ENCODE measurements at regions not wholly inside any gene's neighbourhood (a gene's known extent, or its start where the extent isn't known, plus 50 kb on each side); places are given as distances from the start of the nearest gene placed in this dataset.

GRCh38 chr5:164170814-164171213 lies 665.4 kb downstream of the MAT2B start:
- H3K9me3 ChIP-seq (ENCODE audit: low read length): no peaks in the 10 kb centered on the region
- H3K79me2 ChIP-seq (replicated peaks; ENCODE audit: insufficient read depth, low read length): no peaks in the 10 kb centered on the region
- H3K27me3 ChIP-seq (ENCODE audit: insufficient read depth, low read depth, low read length): no peaks in the 10 kb centered on the region
- no peak overlapping the region for H3K4me3 ChIP-seq (ENCODE audit: low read length)
- no peak overlapping the region for H2AFZ ChIP-seq (ENCODE audit: low read depth, low read length)
- H4K20me1 ChIP-seq (ENCODE audit: insufficient read depth): no peaks in the 10 kb centered on the region
- H3F3A ChIP-seq (ENCODE audit: insufficient read depth, low read length, poor library complexity, severe bottlenecking): no peaks in the 10 kb centered on the region
- TF ChIP-seq RAD21 (conservative IDR thresholded peaks at IDR 0.05): no peak
- TF ChIP-seq TAF1 (IDR thresholded peaks at IDR 0.05; ENCODE audit: low read depth): no peak
- TF ChIP-seq REST (IDR thresholded peaks at IDR 0.05; ENCODE audit: borderline replicate concordance): no peak
- TF ChIP-seq EZH2 (IDR thresholded peaks at IDR 0.05; ENCODE audit: borderline replicate concordance, insufficient read depth, low read length, poor library complexity, severe bottlenecking): no peak
- TF ChIP-seq SMC3 (conservative IDR thresholded peaks at IDR 0.05; ENCODE audit: poor library complexity): no peak
- no peak for TF ChIP-seq MXI1 (conservative IDR thresholded peaks at IDR 0.05; ENCODE audit: poor library complexity, severe bottlenecking)
- H3K9ac ChIP-seq (ENCODE audit: low read length): no peak overlapping the region
- no peaks in the 10 kb centered on the region for H3K36me3 ChIP-seq (ENCODE audit: insufficient read depth, low read length)
- H3K27ac ChIP-seq (ENCODE audit: low read length): no peak overlapping the region
- no peaks in the 10 kb centered on the region for H3K9me2 ChIP-seq (ENCODE audit: insufficient read depth, low read length)
- no peak overlapping the region for H3K4me2 ChIP-seq (ENCODE audit: low read length)

- H3K9me3 ChIP-seq (ENCODE audit: low read length): no peaks in the 10 kb centered on the region
- H3K27ac ChIP-seq (ENCODE audit: low read length): no peak overlapping the region
- H3K79me2 ChIP-seq (replicated peaks; ENCODE audit: insufficient read depth, low read length): no peaks in the 10 kb centered on the region
- H3F3A ChIP-seq (ENCODE audit: insufficient read depth, low read length, poor library complexity, severe bottlenecking): no peaks in the 10 kb centered on the region
- no peak overlapping the region for H2AFZ ChIP-seq (ENCODE audit: low read depth, low read length)
- no peak overlapping the region for H3K4me3 ChIP-seq (ENCODE audit: low read length)
- H3K36me3 ChIP-seq (ENCODE audit: insufficient read depth, low read length): no peaks in the 10 kb centered on the region
- H3K4me2 ChIP-seq (ENCODE audit: low read length): no peak overlapping the region
- no peaks in the 10 kb centered on the region for H3K27me3 ChIP-seq (ENCODE audit: insufficient read depth, low read depth, low read length)
- H3K9ac ChIP-seq (ENCODE audit: low read length): no peak overlapping the region
- no peaks in the 10 kb centered on the region for H4K20me1 ChIP-seq (ENCODE audit: insufficient read depth)
- TF ChIP-seq RAD21 (conservative IDR thresholded peaks at IDR 0.05) (no peak), EZH2 (IDR thresholded peaks at IDR 0.05; ENCODE audit: borderline replicate concordance, insufficient read depth, low read length, poor library complexity, severe bottlenecking) (no peak), EP300 (conservative IDR thresholded peaks at IDR 0.05; ENCODE audit: poor library complexity, severe bottlenecking) (no peak), MXI1 (conservative IDR thresholded peaks at IDR 0.05; ENCODE audit: poor library complexity, severe bottlenecking) (no peak), POLR2AphosphoS5 (IDR thresholded peaks at IDR 0.05) (no peak), SMC3 (conservative IDR thresholded peaks at IDR 0.05; ENCODE audit: poor library complexity) (no peak), TAF1 (IDR thresholded peaks at IDR 0.05; ENCODE audit: low read depth) (no peak), CTCF (IDR thresholded peaks at IDR 0.05; ENCODE audit: poor library complexity, severe bottlenecking) (no peak), REST (IDR thresholded peaks at IDR 0.05; ENCODE audit: borderline replicate concordance) (no peak)
- no peaks in the 10 kb centered on the region for H3K9me2 ChIP-seq (ENCODE audit: insufficient read depth, low read length)
Measured at GRCh38 chr5:164175083-164175482, 669.7 kb downstream of the MAT2B start.
